GM13977 (cell line): ENCODE measurements at regions not wholly inside any gene's neighbourhood (a gene's known extent, or its start where the extent isn't known, plus 50 kb on each side); places are given as distances from the start of the nearest gene placed in this dataset.

Experiments
- DNase-seq: peaks from one replicate; pipeline ENCODE4 v3.0.0; 2012; ENCODE audit warnings: low spot score
- CTCF ChIP-seq: IDR thresholded peaks from 2 replicates; pipeline ENCODE4 v1.5.1; 2012; ENCODE audit warnings: mild to moderate bottlenecking, control low read depth; ENCODE audit not compliant: insufficient read depth; ENCODE audit errors: extremely low read depth, missing control alignments
- in situ Hi-C: fragments of 300-500 bp; cut with MboI; formaldehyde crosslinking; loops from one replicate; pipeline ENCODE4 v1.12.0; 2022; ENCODE audit warnings: low sequenced_read_pairs, low pct_unique_long_range_greater_than_20kb, mixed read lengths, inconsistent platforms; ENCODE audit not compliant: unreplicated experiment

- TF ChIP-seq CTCF, result no peak
- in situ Hi-C loops, result loop anchor here (25.0 kb wide), 1 partner anchor 369 kb away; the partner anchor contains the start of gene KCNV2
- DNase-seq, result no peak
Measured at GRCh38 chr9:2343756-2344155, 277.8 kb upstream of the VLDLR start.

- DNase-seq, result no peak
- TF ChIP-seq CTCF, result no peak
Measured at GRCh38 chr9:2344436-2344835, 277.2 kb upstream of the VLDLR start.

GRCh38 chr9:2345013-2345412 is 276.6 kb upstream of the VLDLR start:
- no peak for DNase-seq
- in situ Hi-C loops, result loop anchor here (25.0 kb wide), 1 partner anchor 367 kb away; the partner anchor contains the start of gene KCNV2
- TF ChIP-seq CTCF, result no peak

More at GRCh38 chr9:2344436-2344835, 277.2 kb upstream of the VLDLR start:
- in situ Hi-C loops, result loop anchor here (25.0 kb wide), 1 partner anchor 368 kb away; the partner anchor contains the start of gene KCNV2

- DNase-seq, result no peak
- TF ChIP-seq CTCF, result no peak
- in situ Hi-C loops, result loop anchor here (25.0 kb wide), 1 partner anchor 366 kb away; the partner anchor contains the start of gene KCNV2
Measured at GRCh38 chr9:2346277-2346913, 275.2 kb upstream of the VLDLR start.

- no peak for DNase-seq
- in situ Hi-C loops, result no loop called here
- no peak for TF ChIP-seq CTCF
Measured at GRCh38 chr9:2351324-2351723, 270.3 kb upstream of the VLDLR start.

GRCh38 chr9:2354216-2354615 is 267.4 kb upstream of the VLDLR start:
- in situ Hi-C loops, result no loop called here
- TF ChIP-seq CTCF, result no peak

More at GRCh38 chr9:2354216-2354615, 267.4 kb upstream of the VLDLR start:
- DNase-seq, result no peak
